NOMO-1 treated with dmso at 0.1 percent for 144 hours (cell line): ENCODE measurements at regions not wholly inside any gene's neighbourhood (a gene's known extent, or its start where the extent isn't known, plus 50 kb on each side); places are given as distances from the start of the nearest gene placed in this dataset.
"Not testable (repeated sequence)": the region's sequence is repeated elsewhere in the genome, so short reads cannot be mapped to it uniquely, and the experiment has no call there.

Source experiments
- DNase-seq: peaks from one replicate; lab custom pipeline; 2025; ENCODE audit not compliant: unreplicated experiment; lab: John Stamatoyannopoulos, UW

- no peak for DNase-seq
These were observed 81.8 kb upstream of the GJB6 start for GRCh38 chr13:20313896-20314295.

GRCh38 chr13:20312292-20312691 lies 80.2 kb upstream of the GJB6 start:
- no peak for DNase-seq

DNA sequence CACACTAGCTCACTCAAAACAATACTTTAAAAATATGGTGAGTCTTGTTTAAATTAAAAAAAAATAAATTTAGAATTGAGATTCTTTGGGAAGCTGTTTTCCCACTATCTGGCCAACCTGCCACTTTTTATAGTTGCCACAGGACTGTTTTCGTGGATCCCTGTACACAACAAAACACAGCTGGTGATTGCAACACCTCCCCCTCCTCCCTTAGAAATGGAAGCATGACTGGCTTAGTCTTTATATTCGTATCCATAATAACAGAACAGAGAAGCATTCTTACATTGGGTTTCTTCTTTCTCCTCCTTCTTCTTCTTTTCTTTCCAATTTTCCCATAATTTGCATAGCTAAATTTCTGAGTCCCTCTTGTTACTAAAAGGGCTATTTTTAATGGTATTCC lies 79.5 kb upstream of the GJB6 start:
- peak; percentile 26 for DNase-seq

- DNase-seq, result no peak
These were observed 78.9 kb upstream of the GJB6 start for GRCh38 chr13:20311022-20311421.

GRCh38 chr13:20306039-20306438 lies 73.9 kb upstream of the GJB6 start:
- DNase-seq, result no peak

GRCh38 chr13:20305587-20305986 lies 73.5 kb upstream of the GJB6 start:
- DNase-seq, result no peak

GRCh38 chr13:20304061-20304460 lies 71.9 kb upstream of the GJB6 start:
- DNase-seq, result not testable (repeated sequence)

GRCh38 chr13:20303636-20304035 lies 71.5 kb upstream of the GJB6 start:
- no peak for DNase-seq

DNA sequence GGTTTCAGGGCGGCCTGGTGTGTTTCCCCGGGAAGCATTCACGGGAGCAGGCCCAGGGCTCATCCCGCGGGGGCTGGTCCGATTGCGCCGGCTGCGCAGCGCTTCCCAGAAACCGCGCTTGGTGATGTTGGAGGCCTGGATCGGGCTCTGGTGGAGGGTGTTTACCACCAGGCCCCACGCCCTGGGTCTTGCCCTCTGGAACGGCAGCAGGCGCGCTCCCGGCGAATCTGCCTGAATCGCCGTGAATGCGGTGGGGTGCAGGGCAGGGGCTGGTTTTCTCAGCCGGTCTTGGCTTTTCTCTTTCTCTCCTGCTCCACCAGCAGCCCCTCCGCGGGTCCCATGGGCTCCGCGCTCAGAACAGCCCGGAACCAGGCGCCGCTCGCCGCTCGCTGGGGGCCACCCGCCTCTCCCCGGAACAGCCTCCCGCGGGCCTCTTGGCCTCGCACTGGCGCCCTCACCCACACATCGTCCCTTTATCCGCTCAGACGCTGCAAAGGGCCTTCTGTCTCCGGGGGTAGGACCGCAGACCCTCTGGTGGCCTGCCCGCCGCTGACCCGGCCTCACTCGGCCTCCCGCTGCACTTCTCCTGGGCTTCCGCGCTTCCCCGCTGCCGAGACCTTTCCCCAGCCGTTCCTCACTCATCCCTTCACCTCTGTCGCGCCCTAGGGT lies 69.4 kb upstream of the GJB6 start:
- DNase-seq, result no peak

GRCh38 chr13:20301015-20301402 lies 68.9 kb upstream of the GJB6 start:
- no peak for DNase-seq

GRCh38 chr13:20297181-20297580 lies 65.1 kb upstream of the GJB6 start:
- DNase-seq, result no peak

DNA sequence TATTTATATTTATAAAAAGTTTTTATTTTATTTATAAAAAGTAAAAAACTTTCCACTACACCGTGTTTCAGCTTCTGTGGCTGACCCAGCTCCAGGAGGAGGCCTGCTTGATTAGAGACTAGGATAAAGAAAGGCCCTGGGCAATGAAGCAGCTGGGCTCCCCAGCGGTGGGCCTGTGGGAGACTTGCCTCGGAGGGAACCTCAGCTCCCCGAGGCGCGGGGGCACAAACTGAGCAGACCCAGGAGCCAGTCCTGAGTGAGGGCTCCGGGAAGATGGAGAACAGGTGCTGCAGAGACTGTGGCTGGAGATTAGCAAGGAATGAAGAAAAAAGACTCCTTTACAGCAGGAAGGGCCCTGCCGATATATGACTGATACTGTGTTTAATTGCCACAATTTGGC lies 63.8 kb upstream of the GJB6 start:
- no peak for DNase-seq

DNA sequence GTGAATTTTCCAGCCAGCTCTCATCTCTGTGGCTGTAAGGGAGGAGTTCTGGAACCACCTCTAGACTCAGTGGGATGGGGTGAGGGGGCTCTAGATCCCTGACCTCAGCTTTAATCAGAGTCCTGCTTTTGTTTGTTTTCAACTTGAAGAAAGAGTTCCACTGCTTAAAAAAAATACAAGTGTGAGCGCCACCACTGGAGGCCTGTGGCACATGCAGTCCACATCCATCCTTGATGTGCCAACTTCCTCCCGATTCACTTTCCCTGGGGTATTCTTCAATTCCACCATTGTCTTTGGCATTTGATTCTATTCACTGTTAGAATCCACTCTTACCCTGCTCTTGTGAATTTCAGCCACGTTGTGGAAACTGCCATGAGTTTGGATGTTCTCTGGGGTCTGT lies 62.4 kb upstream of the GJB6 start:
- DNase-seq, result no peak

GRCh38 chr13:20292301-20292700 lies 60.2 kb upstream of the GJB6 start:
- not testable (repeated sequence) for DNase-seq

DNA sequence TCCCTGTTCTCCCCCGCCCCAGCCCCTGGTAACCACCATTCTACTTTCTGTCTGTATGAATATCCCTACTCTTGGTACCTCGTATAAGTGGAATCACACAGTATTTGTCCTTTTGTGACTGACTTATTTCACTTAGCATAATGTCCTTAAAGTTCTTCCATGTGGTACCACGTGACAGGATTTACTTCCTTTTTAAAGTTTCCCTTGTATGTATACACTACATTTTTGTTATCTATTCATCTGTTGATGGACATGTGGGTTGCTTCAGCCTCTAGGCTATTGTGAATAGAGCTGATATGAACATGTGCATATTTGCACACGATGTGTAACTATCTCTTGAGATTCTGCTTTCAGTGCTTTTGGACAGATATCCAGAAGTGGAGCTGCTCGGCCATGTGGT lies 59.6 kb upstream of the GJB6 start:
- DNase-seq, result no peak

- no peak for DNase-seq
These were observed 58.9 kb upstream of the GJB6 start for GRCh38 chr13:20291037-20291436.

DNA sequence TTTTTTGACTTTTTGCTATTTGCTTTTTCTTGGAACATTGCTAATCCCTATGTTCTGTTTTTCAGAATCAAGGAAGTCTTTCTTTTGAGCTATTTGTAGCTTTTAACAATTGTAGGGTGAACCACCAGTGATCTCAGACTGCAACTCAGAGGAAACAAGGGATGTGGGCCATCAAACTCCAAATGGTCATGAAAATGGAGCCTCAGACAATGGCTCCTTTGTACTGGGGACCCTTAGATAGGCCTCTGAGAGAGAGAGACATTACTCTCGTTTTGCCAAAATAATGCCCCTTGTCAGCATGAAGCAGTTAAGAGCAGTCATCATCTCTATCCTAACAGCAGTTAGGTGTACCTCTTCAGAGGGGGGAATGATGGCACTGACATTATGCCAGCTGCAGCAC lies 56.4 kb upstream of the GJB6 start:
- no peak for DNase-seq

- DNase-seq, result no peak
These were observed 55.9 kb upstream of the GJB6 start for GRCh38 chr13:20287976-20288375.

GRCh38 chr13:20285530-20285929 lies 53.4 kb upstream of the GJB6 start:
- DNase-seq, result no peak
